ENCODE measurements at regions not wholly inside any gene's neighbourhood (a gene's known extent, or its start where the extent isn't known, plus 50 kb on each side); places are given as distances from the start of the nearest gene placed in this dataset.

DNA sequence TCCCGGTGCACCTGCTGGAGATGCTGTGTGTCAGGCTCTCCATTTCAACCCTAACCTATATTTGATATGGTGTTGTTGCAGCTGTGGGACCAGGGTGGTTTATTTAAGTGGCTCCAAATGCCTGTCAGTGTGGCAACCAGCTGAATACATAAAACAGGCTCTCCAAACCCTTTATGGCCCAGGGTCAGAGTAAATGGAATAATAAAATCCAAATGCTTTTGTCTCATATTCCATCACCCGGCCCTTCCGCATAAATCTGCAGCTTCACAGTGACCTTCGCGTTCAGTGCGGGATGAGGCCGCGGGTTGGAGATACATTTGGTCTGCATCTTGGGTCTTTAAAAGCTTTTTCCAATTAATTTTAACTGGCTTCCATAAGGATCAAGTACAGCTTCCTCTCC is 382.1 kb upstream of the NR2F2 start:
- DNase-seq, result no peak

DNA sequence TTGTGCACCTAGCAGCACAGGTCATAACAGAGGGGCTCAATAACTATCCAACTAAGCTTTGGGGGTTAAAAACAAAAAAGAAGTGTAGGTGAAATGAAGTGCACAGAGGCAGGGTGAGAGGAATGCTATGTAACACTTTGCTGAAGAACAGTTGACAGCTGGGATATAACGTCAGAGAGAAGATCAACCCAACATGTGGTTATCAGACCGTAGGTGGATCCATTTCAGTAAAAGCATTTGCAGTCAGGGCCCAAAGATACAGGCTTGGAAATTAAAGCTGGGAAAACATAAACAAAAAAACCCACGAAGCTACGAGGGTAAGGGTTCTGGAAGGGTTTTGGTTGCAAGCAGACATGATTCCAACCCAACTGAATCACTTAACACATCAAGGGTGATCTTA is 377.5 kb upstream of the NR2F2 start:
- no peak for DNase-seq

DNA sequence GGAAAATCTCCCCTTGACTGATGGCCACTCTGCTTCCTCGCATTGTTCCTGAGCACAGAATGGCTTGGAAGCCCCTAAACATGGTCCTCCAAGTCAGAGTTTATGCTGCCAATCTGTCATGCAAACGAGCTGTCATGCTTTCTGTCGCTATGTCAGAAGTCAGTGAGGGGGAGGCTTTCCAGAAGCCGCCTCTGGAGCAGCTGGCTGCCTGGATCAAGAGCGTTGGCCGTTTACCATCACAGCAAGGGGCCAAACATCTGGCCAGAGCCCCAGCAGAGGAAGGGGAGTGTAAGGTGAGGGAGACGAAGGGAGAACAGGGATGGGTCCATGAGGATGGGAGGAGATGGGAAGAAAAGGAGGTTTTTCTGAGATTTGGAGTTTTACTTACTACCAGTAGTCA is 372.6 kb upstream of the NR2F2 start:
- DNase-seq, result no peak

DNA sequence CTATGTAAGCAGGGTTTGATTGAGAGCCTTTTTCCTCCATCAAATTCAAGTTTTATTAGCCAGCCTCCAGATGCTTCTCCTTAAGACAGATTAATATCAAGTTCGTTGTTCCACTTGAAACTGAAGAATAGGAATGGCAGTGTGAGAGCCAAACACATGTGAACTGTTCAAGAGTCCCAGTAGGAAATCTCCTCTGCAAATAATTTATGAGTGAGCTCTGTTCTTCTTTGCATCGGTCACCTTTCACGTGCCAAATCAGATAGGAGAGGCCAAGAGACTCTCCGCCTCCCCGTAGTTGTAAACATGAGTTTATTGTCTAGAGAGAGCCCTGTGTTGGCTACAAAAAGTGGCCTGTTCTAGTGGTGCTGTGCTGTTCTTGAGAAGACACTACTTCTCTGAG is 372.1 kb upstream of the NR2F2 start:
- DNase-seq, result no peak

GRCh38 chr15:95968856-95969255 is 361.6 kb upstream of the NR2F2 start:
- no peak for DNase-seq

DNA sequence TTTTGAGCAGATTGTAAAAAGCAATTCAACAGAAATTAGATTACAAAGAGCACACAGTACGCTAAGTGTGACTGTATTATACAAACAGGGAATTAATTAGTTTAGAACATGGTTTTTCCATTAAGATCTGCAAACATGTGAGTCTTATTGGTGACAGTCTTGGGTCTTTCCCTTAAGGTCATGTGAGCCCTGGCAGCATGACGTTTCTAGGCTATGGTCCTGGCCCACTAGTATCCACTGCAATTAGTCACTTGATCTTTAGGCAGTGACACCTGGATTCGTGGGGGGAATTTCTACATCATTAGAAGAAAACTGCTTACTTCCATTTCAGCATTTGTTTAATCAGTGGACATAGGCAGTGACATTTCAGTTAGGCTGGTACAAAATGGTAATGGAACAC is 360.2 kb upstream of the NR2F2 start:
- DNase-seq, result no peak

DNA sequence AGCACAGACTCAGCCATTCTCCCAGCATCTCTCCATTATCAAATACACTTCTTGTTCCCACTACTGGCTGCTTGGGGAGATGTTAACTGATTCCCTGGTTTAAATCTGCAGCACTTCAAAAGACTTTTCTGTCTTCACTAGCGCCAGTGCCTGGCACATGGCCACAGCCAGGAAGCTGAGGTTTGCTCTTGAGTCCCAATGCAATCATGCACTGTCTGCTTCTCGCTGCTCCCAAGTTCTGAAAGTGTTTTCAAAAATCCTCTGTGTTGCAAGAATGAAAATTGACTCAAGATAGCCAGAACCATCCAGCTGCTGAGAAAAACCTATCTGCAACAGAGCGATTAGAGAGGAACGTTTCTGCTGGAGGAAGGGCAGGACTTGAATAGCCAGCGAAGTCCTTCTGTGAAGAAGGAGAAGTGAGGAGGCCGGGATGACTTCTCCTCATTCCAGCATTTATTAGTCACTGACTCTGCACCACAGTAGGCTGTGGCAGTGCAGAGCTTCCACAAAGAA is 358.4 kb upstream of the NR2F2 start:
- no peak for DNase-seq

GRCh38 chr15:95972812-95973211 is 357.7 kb upstream of the NR2F2 start:
- DNase-seq, result no peak

GRCh38 chr15:95973566-95974256 is 356.8 kb upstream of the NR2F2 start:
- peak; percentile 4 for DNase-seq

DNA sequence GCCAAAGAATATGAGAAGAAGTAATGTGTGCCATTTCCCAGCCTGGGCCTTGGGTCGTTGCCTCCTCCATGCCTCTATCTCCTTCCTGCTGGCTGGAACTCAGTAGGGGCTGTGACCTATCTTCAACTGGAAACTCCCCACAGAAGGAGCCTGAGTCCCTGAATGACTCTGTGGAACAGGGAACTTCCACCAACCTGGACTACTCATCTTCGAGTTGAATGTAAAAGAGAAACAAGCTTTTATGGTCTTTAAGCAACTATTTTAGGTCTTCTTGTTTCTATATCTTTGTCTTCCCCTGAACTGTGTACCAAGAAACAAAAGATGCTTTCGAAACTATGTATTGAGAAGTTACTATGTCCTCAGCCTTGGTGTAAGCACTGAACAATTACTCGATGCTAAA is 355.3 kb upstream of the NR2F2 start:
- no peak for DNase-seq

DNA sequence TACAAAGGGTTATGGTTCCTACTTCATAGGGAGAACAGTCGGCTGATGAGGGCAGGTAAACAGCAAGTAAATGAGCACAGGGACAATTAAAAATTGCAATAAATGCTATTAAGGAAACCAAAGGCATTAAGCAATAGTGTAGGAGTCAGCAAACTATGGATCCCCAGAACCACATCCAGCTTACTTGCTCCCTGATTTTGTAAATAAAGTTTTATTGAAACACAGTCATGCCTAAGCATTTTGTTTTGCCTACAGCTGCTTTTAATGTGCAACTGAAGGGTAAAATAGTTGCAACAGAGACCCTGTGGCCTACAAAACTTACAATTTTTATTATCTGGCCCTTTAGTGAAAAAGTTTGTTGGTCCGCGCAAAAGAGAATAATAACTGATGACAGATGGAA is 351.2 kb upstream of the NR2F2 start:
- no peak for DNase-seq

- DNase-seq, result no peak
These were observed 349.3 kb upstream of the NR2F2 start for GRCh38 chr15:95981209-95981608.

DNA sequence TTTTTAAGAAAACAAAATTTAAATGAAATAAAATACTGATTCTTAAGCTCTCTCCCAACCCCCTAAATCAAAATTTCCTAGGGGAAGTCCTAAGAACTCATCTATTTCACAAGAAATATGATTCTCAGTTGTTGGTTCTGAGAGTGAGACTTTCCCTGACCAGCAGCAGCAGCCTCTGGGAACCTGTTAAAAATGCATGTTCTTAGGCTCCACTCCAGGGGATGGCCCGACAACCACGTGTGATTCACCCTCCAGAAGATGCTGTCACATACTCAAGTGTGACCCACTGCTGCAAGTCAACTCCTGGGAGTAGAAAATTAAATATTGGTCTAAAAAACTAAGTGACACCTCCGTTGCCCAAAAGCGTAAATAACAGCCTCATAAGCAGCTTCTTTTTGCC is 343.2 kb upstream of the NR2F2 start:
- no peak for DNase-seq

DNA sequence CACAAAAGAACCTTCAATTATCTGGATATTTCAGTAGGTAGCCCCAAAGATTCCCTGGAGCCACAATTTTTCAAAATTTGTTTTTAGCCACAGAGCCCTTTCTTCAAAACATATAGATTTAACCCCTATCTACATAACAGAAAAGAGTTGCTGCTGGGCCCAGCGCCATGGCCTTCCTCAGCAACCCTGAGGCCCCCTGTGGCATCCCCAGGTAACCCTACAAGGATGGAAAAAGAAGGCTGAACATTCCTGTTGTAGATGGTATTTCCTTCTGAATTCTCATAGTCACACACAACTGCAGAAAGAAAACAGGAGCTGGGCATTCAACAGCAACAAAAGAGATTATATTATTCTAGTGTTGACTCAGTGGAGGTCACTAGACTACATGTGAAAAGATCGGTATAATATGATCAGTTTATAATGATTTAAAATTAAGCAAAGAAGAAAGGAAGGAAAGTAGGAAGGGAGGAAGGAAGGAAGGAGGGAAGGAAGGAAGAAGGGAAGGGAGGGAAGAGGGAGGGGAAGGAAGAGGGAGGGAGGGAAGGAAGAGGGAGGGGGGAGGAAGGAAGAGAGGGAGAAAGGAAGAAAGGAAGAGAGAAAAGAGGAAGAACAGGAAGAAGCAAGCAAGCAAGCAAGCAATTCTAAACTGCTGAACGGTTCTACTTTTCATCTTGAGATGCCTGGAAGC is 342.5 kb upstream of the NR2F2 start:
- DNase-seq, result no peak

GRCh38 chr15:95988574-95988887 is 342.0 kb upstream of the NR2F2 start:
- no peak for DNase-seq

DNA sequence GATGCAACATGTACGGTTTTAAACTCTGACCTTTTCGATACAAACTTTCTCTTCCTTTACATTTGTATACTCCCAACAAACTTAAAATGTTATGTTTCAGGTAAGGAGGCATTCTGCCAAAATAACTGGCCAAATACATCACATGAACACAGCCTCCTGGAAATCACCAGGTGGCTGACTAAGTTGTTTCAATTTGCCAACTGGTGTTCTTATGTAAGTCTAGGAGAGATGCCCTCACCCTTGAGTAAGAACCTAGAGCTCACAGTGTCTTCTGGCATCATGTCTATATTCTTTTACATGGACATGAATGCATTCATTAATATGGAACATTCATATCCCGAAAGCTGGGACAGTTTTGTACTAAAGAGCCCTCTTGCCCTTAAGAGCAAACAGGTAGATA is 341.1 kb upstream of the NR2F2 start:
- no peak for DNase-seq

DNA sequence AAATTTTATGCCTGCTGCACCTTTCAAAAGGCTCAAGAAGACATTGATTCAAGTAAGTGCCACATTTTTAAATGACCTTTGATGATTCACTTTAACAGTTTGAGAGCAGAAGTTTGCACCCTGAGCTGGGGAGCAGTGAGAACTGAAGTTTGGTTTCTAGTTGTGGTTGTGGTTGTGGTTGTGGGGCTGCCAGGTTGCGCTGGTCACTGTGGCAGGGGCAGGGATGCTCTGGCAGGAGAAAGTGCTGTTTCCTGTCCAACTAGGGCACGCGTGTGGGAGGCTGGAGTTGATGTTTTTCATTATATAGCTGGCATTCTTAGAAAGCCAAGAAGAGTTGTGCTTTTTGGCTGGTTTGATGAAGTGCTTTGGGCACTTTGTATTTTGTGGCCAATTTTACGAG is 339.7 kb upstream of the NR2F2 start:
- DNase-seq, result no peak

DNA sequence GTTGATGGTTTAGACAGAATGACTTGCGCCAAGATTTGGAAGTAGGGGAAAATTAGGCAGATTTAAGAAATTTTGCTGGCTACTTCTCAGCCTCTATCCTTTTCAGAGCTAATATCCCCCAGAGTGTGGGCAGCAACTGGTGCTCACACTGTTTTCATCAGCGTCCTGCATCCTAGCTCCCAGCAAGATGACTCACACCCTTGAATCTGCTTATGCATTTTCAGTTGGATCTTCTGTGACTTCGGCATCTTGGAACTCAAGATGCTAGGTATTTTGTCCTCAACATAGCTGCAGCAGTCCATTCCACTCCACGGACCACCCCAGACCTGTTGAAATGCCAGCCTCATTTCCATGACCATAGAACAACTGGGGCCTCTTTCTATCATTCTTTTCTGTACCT is 336.1 kb upstream of the NR2F2 start:
- no peak for DNase-seq

DNA sequence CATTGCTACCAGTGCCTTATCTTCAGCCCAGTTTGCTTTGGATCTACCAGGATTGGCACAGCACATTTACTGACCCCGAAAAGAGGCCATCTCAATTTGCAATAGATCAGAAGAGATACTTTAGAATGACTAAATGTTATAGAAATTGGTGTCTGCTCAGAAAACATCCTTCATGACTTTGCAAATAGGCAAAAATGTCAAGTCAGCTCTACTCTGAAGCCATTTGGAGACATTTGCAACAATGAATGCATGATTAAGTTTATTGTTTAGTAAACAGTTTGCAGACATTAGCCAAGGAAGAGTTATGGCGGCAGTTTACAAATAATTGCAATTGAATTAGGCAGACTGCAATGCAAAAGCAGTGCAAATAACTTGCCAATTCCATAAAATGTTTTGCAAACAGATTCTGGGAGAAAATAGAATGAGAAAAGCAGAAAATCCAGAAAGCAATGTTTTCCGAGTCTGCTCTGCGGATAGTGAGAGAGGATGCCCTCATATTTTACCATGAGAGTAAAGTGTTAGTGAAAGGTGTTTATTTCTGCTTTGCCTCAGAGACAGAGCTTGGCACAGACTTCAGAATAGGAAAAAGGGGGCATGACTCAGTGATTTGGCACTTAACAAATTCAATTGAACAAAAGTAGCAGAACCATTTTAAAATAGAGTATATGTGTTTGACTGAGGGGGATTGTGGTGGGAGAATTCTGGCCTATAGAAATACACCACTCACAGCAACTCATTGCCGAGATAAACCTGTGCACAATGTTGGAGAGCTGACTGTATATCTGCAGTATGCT is 334.9 kb upstream of the NR2F2 start:
- DNase-seq, result no peak

GRCh38 chr15:95996494-95996893 is 334.0 kb upstream of the NR2F2 start:
- no peak for DNase-seq

DNA sequence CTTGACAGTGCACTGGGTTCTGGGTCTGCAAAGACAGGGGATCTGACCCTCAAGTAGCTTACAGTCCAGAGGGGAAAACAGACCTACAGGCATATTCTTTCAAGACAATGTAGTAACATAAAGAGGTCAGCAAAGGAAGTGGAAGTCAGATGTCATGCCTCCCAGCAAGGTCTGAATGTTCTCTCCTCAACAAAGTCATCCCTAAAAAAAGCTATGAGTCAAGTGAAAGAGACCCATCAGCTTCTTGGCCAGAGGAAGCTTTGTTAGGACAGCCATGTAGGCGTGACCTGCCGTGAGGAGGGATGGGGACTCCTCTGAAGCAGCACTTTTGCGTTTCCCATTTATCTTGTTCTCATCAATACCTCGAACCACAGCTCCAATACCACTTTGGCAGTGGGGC is 331.6 kb upstream of the NR2F2 start:
- no peak for DNase-seq

GRCh38 chr15:96002890-96003859 is 327.3 kb upstream of the NR2F2 start:
- no peak for DNase-seq

- no peak for DNase-seq
These were observed 324.6 kb upstream of the NR2F2 start for GRCh38 chr15:96005906-96006305.
